HG03159 (cell line): ENCODE measurements at regions not wholly inside any gene's neighbourhood (a gene's known extent, or its start where the extent isn't known, plus 50 kb on each side); places are given as distances from the start of the nearest gene placed in this dataset.

Experiments
- ATAC-seq: cut with Tn5 transposase; IDR thresholded peaks from one replicate; pipeline ENCODE4 v1.9.1; 2021; ENCODE audit warnings: mild to moderate bottlenecking, moderate library complexity; ENCODE audit not compliant: unreplicated experiment

- ATAC-seq = no peak
Measured at GRCh38 chr5:2303431-2304100, 420.8 kb upstream of the IRX4 start.

- ATAC-seq = no peak
Measured at GRCh38 chr5:2302169-2302568, 419.4 kb upstream of the IRX4 start.

DNA sequence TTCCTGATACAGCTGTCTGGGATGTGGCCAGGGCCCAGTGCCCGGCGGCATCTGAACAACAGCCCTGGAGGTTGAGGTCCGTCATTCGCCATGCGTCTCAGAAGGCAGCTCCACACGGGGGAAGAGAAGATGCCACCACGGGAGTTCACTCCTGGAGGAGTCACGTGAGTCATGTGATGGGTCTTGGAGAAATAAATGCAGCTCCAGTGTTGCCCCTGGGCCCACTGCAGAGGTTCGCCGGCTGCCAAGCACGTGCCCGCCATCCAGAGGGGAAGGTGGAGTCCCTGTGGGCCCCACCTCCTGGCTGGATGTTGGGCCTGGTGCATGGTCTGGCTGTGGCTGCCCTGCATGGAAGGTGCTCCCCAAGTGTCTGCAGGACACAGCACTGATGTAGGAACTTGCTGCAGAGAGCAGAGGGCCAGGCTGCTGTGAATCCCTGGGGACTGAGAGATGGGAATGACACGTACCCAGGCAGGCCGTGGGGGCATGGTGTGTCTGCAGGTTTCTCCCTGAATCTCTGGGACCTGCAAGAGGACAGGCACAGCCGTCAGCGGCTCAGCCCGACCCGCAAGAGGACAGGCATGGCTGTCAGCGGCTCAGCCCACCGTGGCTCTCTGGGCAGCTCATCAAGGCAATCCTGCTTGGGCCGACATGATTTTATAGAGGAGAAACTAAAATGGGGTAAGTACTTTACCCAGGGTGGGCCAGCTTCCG lies 418.3 kb upstream of the IRX4 start:
- no peak for ATAC-seq

DNA sequence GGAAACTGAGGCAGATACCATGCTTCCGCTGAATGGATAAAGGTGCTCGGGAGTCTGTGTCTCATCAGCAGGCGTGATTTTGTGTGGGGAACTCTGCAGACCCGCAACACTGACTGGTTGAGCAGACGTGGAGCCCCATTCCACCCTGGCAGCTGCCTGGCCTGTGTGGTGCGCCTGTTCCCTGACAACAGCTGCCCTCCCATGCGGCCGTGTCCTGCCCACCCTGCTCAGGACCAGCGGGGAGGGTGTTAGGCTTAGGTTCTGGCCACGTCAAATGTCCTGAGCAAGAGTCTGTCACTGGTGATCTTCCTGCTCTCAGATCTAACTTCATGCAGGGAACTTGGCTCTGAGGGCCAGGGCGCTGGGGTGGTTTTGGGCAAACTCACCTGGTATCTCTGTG lies 417.7 kb upstream of the IRX4 start:
- no peak for ATAC-seq

GRCh38 chr5:2299388-2300220 lies 416.9 kb upstream of the IRX4 start:
- no peak for ATAC-seq

GRCh38 chr5:2298781-2299180 lies 416.1 kb upstream of the IRX4 start:
- ATAC-seq = no peak

GRCh38 chr5:2297991-2298390 lies 415.3 kb upstream of the IRX4 start:
- no peak for ATAC-seq

GRCh38 chr5:2295476-2295875 lies 412.8 kb upstream of the IRX4 start:
- no peak for ATAC-seq

DNA sequence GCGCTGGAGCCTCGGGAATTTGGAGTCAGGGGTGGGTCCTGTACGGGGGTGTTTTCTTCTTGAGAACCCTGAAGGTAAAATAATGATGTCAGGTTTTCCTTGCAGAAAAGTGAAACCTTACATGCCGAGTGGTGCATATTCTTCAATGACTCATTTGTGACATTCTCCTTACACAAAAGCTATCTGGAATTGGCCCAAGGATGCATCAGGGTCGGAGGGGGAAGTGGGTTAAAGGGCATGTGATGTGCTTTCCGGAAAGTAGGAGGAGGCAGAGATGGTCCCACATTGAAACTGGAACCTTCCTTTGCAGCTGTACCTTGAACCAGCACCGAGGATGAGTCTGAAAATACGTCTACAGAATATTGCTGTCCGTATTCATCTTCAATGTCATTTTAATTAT lies 411.2 kb upstream of the IRX4 start:
- no peak for ATAC-seq

GRCh38 chr5:2291146-2291840 lies 408.6 kb upstream of the IRX4 start:
- no peak for ATAC-seq

DNA sequence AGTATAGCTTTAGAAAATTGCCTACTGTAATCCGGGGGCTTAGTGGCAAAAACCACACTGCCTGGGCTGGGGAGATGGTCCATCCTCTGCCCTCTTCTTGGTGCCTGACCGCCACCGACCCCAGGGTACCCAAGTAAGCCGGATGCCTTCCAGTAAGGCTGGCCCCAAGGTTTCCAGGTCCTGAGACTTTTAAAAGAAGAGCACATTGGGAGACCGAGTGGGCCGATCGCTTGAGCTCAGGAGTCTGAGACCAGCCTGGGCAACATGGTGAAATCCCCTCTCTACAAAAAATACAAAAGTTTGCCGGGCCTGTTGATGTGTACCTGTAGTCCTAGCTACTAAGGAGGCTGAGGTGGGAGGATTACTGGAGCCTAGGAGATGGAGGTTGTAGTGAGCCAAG lies 406.7 kb upstream of the IRX4 start:
- no peak for ATAC-seq

- no peak for ATAC-seq
Measured at GRCh38 chr5:2288968-2289367, 406.2 kb upstream of the IRX4 start.

- ATAC-seq = no peak
Measured at GRCh38 chr5:2288466-2288865, 405.7 kb upstream of the IRX4 start.

GRCh38 chr5:2286250-2286649 lies 403.5 kb upstream of the IRX4 start:
- ATAC-seq = no peak

DNA sequence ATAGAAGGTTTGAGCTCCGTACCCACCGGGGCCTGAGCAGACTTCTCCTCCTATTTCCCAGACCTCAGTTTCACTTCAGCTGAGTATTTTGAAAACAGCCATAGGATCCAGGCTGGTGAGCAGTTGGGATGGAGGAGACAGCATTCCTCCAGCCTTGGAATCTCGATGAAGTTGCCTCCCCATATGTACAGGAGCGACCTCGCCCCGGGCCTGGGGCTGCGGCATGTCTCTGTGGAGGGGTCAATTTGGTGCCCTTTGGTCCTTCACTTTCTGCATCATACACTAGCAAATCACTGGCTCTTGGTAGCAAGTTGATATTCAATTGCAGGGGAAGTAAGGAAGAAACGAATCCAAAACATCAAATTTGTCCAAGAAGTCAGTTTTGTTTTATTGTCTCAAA lies 402.0 kb upstream of the IRX4 start:
- no peak for ATAC-seq

- no peak for ATAC-seq
Measured at GRCh38 chr5:2283481-2284045, 400.8 kb upstream of the IRX4 start.

- no peak for ATAC-seq
Measured at GRCh38 chr5:2282893-2283292, 400.2 kb upstream of the IRX4 start.

DNA sequence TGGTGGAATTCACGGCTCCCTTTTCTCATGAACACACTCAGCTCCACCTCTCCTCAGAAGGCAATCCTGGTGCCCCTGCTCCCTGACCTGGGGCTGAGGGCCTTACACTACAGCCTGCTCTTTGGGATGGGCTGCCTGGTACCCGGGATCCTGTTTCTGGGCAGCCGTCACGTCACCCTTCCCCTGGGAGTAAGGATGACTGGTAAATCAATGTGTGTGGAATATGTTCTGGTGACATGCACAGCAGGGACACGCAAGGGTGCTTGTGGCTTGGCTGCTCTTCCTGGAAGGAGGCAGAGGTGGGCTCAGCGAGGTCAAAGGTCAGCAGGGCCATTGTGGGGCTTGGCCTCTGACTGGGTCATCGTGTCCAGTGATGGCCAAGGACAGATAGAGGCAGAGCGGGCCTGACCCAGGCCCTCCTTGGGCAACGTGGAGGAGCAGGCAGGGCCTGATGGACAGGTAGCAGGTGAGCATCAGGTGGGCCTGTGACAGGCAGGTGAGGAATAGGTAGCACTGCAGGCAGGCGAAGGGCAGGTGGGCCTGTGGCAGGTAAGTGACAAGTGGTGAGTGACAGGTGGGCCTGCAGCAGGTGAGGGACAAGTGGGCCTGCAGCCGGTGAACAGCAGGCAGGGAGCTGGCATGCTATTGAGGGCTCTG lies 399.4 kb upstream of the IRX4 start:
- no peak for ATAC-seq

- ATAC-seq = no peak
Measured at GRCh38 chr5:2281446-2281845, 398.7 kb upstream of the IRX4 start.

DNA sequence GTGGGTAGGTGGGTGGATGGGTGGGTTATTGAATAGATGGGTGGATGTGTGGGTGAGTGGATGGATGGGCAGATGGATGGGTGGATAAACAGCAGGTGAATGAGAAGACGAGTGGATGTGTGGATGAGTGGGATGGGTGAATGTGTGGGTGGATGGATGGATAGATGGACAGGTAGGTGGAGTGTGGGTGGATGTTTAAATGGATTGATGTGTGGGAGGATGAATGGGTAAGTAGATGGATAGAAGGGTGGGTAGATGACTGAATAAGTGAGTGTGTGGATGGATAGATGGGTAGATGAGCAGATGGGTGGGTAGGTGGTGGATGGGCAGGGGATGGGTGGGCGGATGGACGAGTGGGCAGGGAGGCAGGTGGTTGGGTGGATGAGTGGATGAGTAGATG lies 397.6 kb upstream of the IRX4 start:
- no peak for ATAC-seq
